CD14-positive monocyte (primary cell): ENCODE measurements at regions not wholly inside any gene's neighbourhood (a gene's known extent, or its start where the extent isn't known, plus 50 kb on each side); places are given as distances from the start of the nearest gene placed in this dataset.

Experiments used
- DNase-seq, 3 donors: peaks; one replicate each; pipeline ENCODE4 v3.0.0-alpha.2; 2011 to 2022
- H2AFZ ChIP-seq: 2 replicates; pipeline ENCODE4 v1.6.0; 2012; ENCODE audit warnings: mild to moderate bottlenecking, low read depth, low read length, inconsistent platforms; ENCODE audit not compliant: insufficient read depth, poor library complexity, severe bottlenecking
- H3K27ac ChIP-seq, 2 donors: 1 replicate in 1 of 2; 2 replicates in 1 of 2; pipeline ENCODE4 v1.5.1; 2012 to 2013; ENCODE audit warnings: low read length in 2 of 2, control low read depth in 1 of 2, inconsistent platforms in 1 of 2, low read depth in 1 of 2, mild to moderate bottlenecking in 1 of 2
- H3K27me3 ChIP-seq, 2 donors: one replicate each; pipeline versions ENCODE4 v1.6.0 to v1.6.1; 2011 to 2013; ENCODE audit warnings: low read length in 2 of 2; ENCODE audit not compliant: control insufficient read depth in 2 of 2, insufficient read depth in 2 of 2
- H3K36me3 ChIP-seq, 2 donors: replicated peaks in 1 of 2; 1 replicate in 1 of 2; 2 replicates in 1 of 2; pipeline versions ENCODE4 v1.5.1 to v1.6.1; 2012 to 2013; ENCODE audit warnings: low read length in 2 of 2, control low read depth in 1 of 2, inconsistent platforms in 1 of 2, mild to moderate bottlenecking in 1 of 2; ENCODE audit not compliant: insufficient read depth in 2 of 2, control insufficient read depth in 1 of 2
- H3K4me1 ChIP-seq, 2 donors: 1 replicate in 1 of 2; 2 replicates in 1 of 2; pipeline versions ENCODE4 v1.5.1 to v1.6.1; 2012 to 2013; ENCODE audit warnings: low read length in 2 of 2, control low read depth in 1 of 2, inconsistent platforms in 1 of 2, mild to moderate bottlenecking in 1 of 2, moderate library complexity in 1 of 2; ENCODE audit not compliant: insufficient read depth in 2 of 2, control insufficient read depth in 1 of 2
- H3K4me2 ChIP-seq: replicated peaks from 2 replicates; pipeline ENCODE3; 2012; ENCODE audit warnings: low read length, moderate library complexity, mild to moderate bottlenecking; ENCODE audit not compliant: poor library complexity, severe bottlenecking; ENCODE audit errors: extremely low read depth
- H3K4me3 ChIP-seq, 3 experiments: fragments of 200-600 bp in 1 of 3; sonication (generic) in 1 of 3; replicated peaks in 1 of 3; 1 replicate in 2 of 3; 2 replicates in 1 of 3; pipeline ENCODE4 v1.5.1; 2011 to 2013; ENCODE audit warnings: low read length in 3 of 3, mild to moderate bottlenecking in 3 of 3, control low read depth in 2 of 3, low read depth in 2 of 3, inconsistent platforms in 1 of 3, moderate library complexity in 1 of 3
- H3K79me2 ChIP-seq: 2 replicates; pipeline ENCODE4 v1.6.0; 2012; ENCODE audit warnings: mild to moderate bottlenecking, control low read depth, inconsistent platforms, low read length, moderate library complexity; ENCODE audit not compliant: insufficient read depth
- H3K9ac ChIP-seq: 2 replicates; pipeline ENCODE4 v1.6.0; 2017; ENCODE audit warnings: low read length, mild to moderate bottlenecking; ENCODE audit not compliant: insufficient read depth, poor library complexity, severe bottlenecking
- H3K9me3 ChIP-seq, 2 donors: replicated peaks in 1 of 2; 1 replicate in 1 of 2; 2 replicates in 1 of 2; pipeline versions ENCODE4 v1.5.1 to v1.6.1; 2012 to 2013; ENCODE audit warnings: low read length in 2 of 2, control low read depth in 1 of 2; ENCODE audit not compliant: control insufficient read depth in 1 of 2, insufficient read depth in 1 of 2
- H4K20me1 ChIP-seq: 2 replicates; pipeline ENCODE4 v1.6.0; 2012; ENCODE audit warnings: mild to moderate bottlenecking, low read length, control low read depth, moderate library complexity; ENCODE audit not compliant: insufficient read depth
- H3K27ac Mint-ChIP-seq, 7 donors: one replicate each; pipeline ENCODE4 v1.8.0; 2020; ENCODE audit warnings: mild to moderate bottlenecking in 7 of 7, mixed read lengths in 7 of 7, moderate library complexity in 6 of 7, inconsistent platforms in 2 of 7
- H3K27me3 Mint-ChIP-seq, 3 donors: one replicate each; pipeline ENCODE4 v1.8.0; 2021 to 2022; ENCODE audit warnings: low read depth in 3 of 3, mild to moderate bottlenecking in 3 of 3, mixed read lengths in 3 of 3, moderate library complexity in 3 of 3, inconsistent platforms in 1 of 3
- H3K36me3 Mint-ChIP-seq, 2 donors: one replicate each; pipeline ENCODE4 v1.8.0; 2020; ENCODE audit warnings: mixed read lengths in 2 of 2, inconsistent platforms in 1 of 2, mild to moderate bottlenecking in 1 of 2
- H3K4me1 Mint-ChIP-seq: one replicate; pipeline ENCODE4 v1.8.0; 2020; ENCODE audit warnings: mild to moderate bottlenecking, mixed read lengths
- H3K4me3 Mint-ChIP-seq, 2 donors: one replicate each; pipeline ENCODE4 v1.8.0; 2020; ENCODE audit warnings: mild to moderate bottlenecking in 2 of 2, mixed read lengths in 2 of 2, moderate library complexity in 1 of 2
- H3K9me3 Mint-ChIP-seq, 7 donors: one replicate each; pipeline ENCODE4 v1.8.0; 2020 to 2022; ENCODE audit warnings: mixed read lengths in 7 of 7, mild to moderate bottlenecking in 6 of 7, moderate library complexity in 6 of 7, inconsistent platforms in 2 of 7
- WGBS: methylation state at CpG from one replicate; pipeline ENCODE4 v1.1.5; 2013; ENCODE audit warnings: missing lambda C conversion rate; ENCODE audit not compliant: insufficient coverage; 5-methylcytosine and 5-hydroxymethylcytosine counted together
- intact Hi-C, 2 donors: fragments of 100-400 bp; cut with micrococcal nuclease; formaldehyde crosslinking; loops; one replicate each; pipeline versions ENCODE4 v1.15.0 to v1.15.1; 2023
- TF ChIP-seq, protein P1 (sequence below): fragments of 200-600 bp; IDR thresholded peaks from one replicate; pipeline ENCODE4 v1.8.0; 2022; ENCODE audit warnings: antibody characterized with exemption, mild to moderate bottlenecking

- H3K4me2 ChIP-seq = no peak overlapping the region
- no peaks in the 10 kb centered on the region for H3K4me1 Mint-ChIP-seq
- no peak for DNase-seq
- H3K4me3 ChIP-seq = no peak overlapping the region
- H3K36me3 Mint-ChIP-seq = no peaks in the 10 kb centered on the region
- H3K27me3 ChIP-seq = no peaks in the 10 kb centered on the region
- no peak overlapping the region for H3K27ac Mint-ChIP-seq
- peaks cover 0 to 5% of the 10 kb centered on the region in 2 donors for H3K9me3 ChIP-seq
- H3K9me3 Mint-ChIP-seq = peaks cover 3 to 14% (median 7%) of the 10 kb centered on the region in 7 donors
- no peaks in the 10 kb centered on the region for H3K36me3 ChIP-seq
- no peaks in the 10 kb centered on the region for H4K20me1 ChIP-seq
- intact Hi-C loops = no loop called here
- H3K4me1 ChIP-seq = no peaks in the 10 kb centered on the region
- H3K4me3 Mint-ChIP-seq = no peak overlapping the region
- TF ChIP-seq, protein P1, sequence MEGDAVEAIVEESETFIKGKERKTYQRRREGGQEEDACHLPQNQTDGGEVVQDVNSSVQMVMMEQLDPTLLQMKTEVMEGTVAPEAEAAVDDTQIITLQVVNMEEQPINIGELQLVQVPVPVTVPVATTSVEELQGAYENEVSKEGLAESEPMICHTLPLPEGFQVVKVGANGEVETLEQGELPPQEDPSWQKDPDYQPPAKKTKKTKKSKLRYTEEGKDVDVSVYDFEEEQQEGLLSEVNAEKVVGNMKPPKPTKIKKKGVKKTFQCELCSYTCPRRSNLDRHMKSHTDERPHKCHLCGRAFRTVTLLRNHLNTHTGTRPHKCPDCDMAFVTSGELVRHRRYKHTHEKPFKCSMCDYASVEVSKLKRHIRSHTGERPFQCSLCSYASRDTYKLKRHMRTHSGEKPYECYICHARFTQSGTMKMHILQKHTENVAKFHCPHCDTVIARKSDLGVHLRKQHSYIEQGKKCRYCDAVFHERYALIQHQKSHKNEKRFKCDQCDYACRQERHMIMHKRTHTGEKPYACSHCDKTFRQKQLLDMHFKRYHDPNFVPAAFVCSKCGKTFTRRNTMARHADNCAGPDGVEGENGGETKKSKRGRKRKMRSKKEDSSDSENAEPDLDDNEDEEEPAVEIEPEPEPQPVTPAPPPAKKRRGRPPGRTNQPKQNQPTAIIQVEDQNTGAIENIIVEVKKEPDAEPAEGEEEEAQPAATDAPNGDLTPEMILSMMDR = no peak
- H3K27me3 Mint-ChIP-seq = peaks cover 0 to 2% (median 0%) of the 10 kb centered on the region in 3 donors
- no peak overlapping the region for H3K27ac ChIP-seq
- H3K79me2 ChIP-seq = no peaks in the 10 kb centered on the region
- no peak overlapping the region for H2AFZ ChIP-seq
- WGBS = no CpG with 5 or more reads among the region's 3 CpGs
- no peak overlapping the region for H3K9ac ChIP-seq
These were observed 358.3 kb upstream of the CBLB start for GRCh38 chr3:106227068-106227467.

GRCh38 chr3:106228271-106228670 lies 359.5 kb upstream of the CBLB start:
- DNase-seq = no peak
- Histone ChIP-seq H3K4me2 (no peak overlapping the region), H3K79me2 (no peaks in the 10 kb centered on the region), H2AFZ (no peak overlapping the region), H3K27ac (no peak overlapping the region), H3K36me3 (no peaks in the 10 kb centered on the region), H3K4me1 (no peaks in the 10 kb centered on the region), H4K20me1 (no peaks in the 10 kb centered on the region), H3K27me3 (no peaks in the 10 kb centered on the region), H3K9ac (no peak overlapping the region), H3K4me3 (no peak overlapping the region), H3K9me3 (peaks cover 0 to 5% of the 10 kb centered on the region in 2 donors)
- H3K27ac Mint-ChIP-seq = no peak overlapping the region
- H3K36me3 Mint-ChIP-seq = no peaks in the 10 kb centered on the region
- peaks cover 2 to 10% (median 4%) of the 10 kb centered on the region in 7 donors for H3K9me3 Mint-ChIP-seq
- H3K4me1 Mint-ChIP-seq = no peaks in the 10 kb centered on the region
- peaks cover 0 to 2% (median 0%) of the 10 kb centered on the region in 3 donors for H3K27me3 Mint-ChIP-seq
- intact Hi-C loops = no loop called here
- TF ChIP-seq, protein P1 = no peak
- WGBS = no CpG with 5 or more reads among the region's 2 CpGs
- H3K4me3 Mint-ChIP-seq = no peak overlapping the region
